Activated CD8-positive, alpha-beta T cell treated with anti-CD3 and anti-CD28 coated beads for 36 hours (primary cell): ENCODE measurements at regions not wholly inside any gene's neighbourhood (a gene's known extent, or its start where the extent isn't known, plus 50 kb on each side); places are given as distances from the start of the nearest gene placed in this dataset.

ENCODE experiments used
- ATAC-seq: fragments of 200-7000 bp; cut with Tn5 transposase; one replicate; pipeline ENCODE4 v1.10.0; 2021; ENCODE audit warnings: mild to moderate bottlenecking, moderate library complexity
- CTCF ChIA-PET: fragments of 350-600 bp; sonication (Branson Sonifier 250); formaldehyde crosslinking; loops from one replicate; lab custom pipeline; 2021; ENCODE audit warnings: antibody characterized with exemption; lab: Charles Lee
- POLR2A ChIA-PET: fragments of 350-600 bp; sonication (Branson Sonifier 250); formaldehyde crosslinking; loops from one replicate; lab custom pipeline; 2021; ENCODE audit warnings: antibody characterized with exemption; lab: Charles Lee
- DNase-seq: peaks from one replicate; pipeline ENCODE4 v3.0.0-alpha.2; 2020
- H3K27ac Mint-ChIP-seq: one replicate; pipeline ENCODE4 v1.8.0; 2021; ENCODE audit warnings: mild to moderate bottlenecking, mixed read lengths
- H3K27me3 Mint-ChIP-seq: one replicate; pipeline ENCODE4 v1.8.0; 2021; ENCODE audit warnings: mixed read lengths
- H3K36me3 Mint-ChIP-seq: one replicate; pipeline ENCODE4 v1.8.0; 2021; ENCODE audit warnings: low read depth, mixed read lengths
- H3K4me1 Mint-ChIP-seq: one replicate; pipeline ENCODE4 v1.8.0; 2021; ENCODE audit warnings: low read depth, mixed read lengths
- H3K4me3 Mint-ChIP-seq: one replicate; pipeline ENCODE4 v1.8.0; 2021; ENCODE audit warnings: mild to moderate bottlenecking, moderate library complexity, mixed read lengths
- H3K9me3 Mint-ChIP-seq: one replicate; pipeline ENCODE4 v1.8.0; 2021; ENCODE audit warnings: mixed read lengths
- CTCF ChIP-seq: fragments of 200-600 bp; IDR thresholded peaks from one replicate; pipeline ENCODE4 v1.8.0; 2022; ENCODE audit warnings: antibody characterized with exemption, mild to moderate bottlenecking
- intact Hi-C: fragments of 100-400 bp; cut with micrococcal nuclease; formaldehyde crosslinking; loops from one replicate; pipeline ENCODE4 v1.10.0; 2022

- no peaks in the 10 kb centered on the region for H3K4me1 Mint-ChIP-seq
- POLR2A ChIA-PET, result no interaction called here
- CTCF ChIA-PET, result no interaction called here
- no peak for ATAC-seq
- H3K27me3 Mint-ChIP-seq, result no peaks in the 10 kb centered on the region
- TF ChIP-seq CTCF, result no peak
- H3K36me3 Mint-ChIP-seq, result no peaks in the 10 kb centered on the region
- intact Hi-C loops, result no loop called here
- H3K4me3 Mint-ChIP-seq, result no peak overlapping the region
- H3K9me3 Mint-ChIP-seq, result no peaks in the 10 kb centered on the region
- H3K27ac Mint-ChIP-seq, result no peak overlapping the region
- DNase-seq, result no peak
These were observed 384.6 kb downstream of the BUD13 start for GRCh38 chr11:116388146-116388545.

DNA sequence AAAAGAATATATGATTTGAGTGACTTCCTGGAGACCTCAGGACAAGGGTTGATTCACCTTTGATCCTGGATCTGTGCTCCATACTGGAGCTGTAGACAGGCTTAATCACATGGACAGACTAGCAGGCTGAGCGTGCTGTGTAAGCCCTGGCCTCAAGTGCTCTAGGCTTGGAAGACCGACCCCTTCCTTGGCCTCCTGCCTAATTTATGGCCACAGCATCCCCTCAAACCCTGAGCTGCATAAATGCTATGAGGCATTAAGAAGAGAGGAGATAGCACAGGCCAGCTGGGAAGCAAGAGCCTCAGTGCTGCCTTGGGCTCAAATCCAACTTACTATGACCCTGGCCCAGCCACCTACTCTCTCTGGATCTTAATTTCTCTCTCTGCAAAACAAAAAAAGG lies 385.1 kb downstream of the BUD13 start:
- ChIA-PET POLR2A (no interaction called here), CTCF (no interaction called here)
- Mint-ChIP-seq H3K4me1 (no peaks in the 10 kb centered on the region), H3K27ac (no peak overlapping the region), H3K4me3 (no peak overlapping the region), H3K27me3 (no peaks in the 10 kb centered on the region), H3K9me3 (no peaks in the 10 kb centered on the region), H3K36me3 (no peaks in the 10 kb centered on the region)
- intact Hi-C loops, result no loop called here
- TF ChIP-seq CTCF, result no peak
- no peak for ATAC-seq
- no peak for DNase-seq

- H3K27me3 Mint-ChIP-seq, result no peaks in the 10 kb centered on the region
- ChIA-PET POLR2A (no interaction called here), CTCF (no interaction called here)
- no peak for DNase-seq
- H3K4me3 Mint-ChIP-seq, result no peak overlapping the region
- no peak for TF ChIP-seq CTCF
- no peak for ATAC-seq
- no peaks in the 10 kb centered on the region for H3K4me1 Mint-ChIP-seq
- no peaks in the 10 kb centered on the region for H3K9me3 Mint-ChIP-seq
- H3K36me3 Mint-ChIP-seq, result no peaks in the 10 kb centered on the region
- H3K27ac Mint-ChIP-seq, result no peak overlapping the region
- intact Hi-C loops, result no loop called here
These were observed 386.6 kb downstream of the BUD13 start for GRCh38 chr11:116386118-116386699.

DNA sequence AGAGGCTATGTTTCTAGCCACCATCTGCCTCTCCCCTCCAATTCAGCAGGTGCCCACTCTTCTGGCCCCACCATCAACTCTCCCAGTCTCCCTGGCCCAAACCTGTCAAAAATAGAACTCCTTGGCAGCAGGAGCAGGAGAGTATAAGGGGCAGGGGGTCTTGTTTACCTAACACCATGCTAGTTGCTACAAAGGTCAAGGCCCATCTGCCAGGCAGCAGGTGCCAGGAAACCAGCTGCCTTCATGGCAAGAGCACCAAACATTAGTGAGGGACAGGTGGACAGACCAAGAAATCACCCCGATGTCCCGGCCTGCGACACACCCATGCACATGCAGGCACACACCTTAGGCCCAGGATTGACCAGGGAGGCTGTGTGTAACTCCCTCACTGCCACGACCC lies 387.9 kb downstream of the BUD13 start:
- no peak for TF ChIP-seq CTCF
- H3K4me3 Mint-ChIP-seq, result no peak overlapping the region

GRCh38 chr11:116384407-116384806 lies 388.4 kb downstream of the BUD13 start:
- DNase-seq (no peak), ATAC-seq (no peak)
- no peak for TF ChIP-seq CTCF
- ChIA-PET POLR2A (no interaction called here), CTCF (no interaction called here)
- Mint-ChIP-seq H3K9me3 (no peaks in the 10 kb centered on the region), H3K27me3 (no peaks in the 10 kb centered on the region), H3K36me3 (no peaks in the 10 kb centered on the region), H3K4me1 (no peaks in the 10 kb centered on the region), H3K4me3 (no peak overlapping the region), H3K27ac (no peak overlapping the region)
- intact Hi-C loops, result no loop called here

More for the DNA sequence above, 387.9 kb downstream of the BUD13 start:
- CTCF ChIA-PET, result no interaction called here
- Mint-ChIP-seq H3K9me3 (no peaks in the 10 kb centered on the region), H3K36me3 (no peaks in the 10 kb centered on the region), H3K27ac (no peak overlapping the region), H3K27me3 (no peaks in the 10 kb centered on the region), H3K4me1 (no peaks in the 10 kb centered on the region)
- no peak for ATAC-seq
- POLR2A ChIA-PET, result no interaction called here
- DNase-seq, result no peak
- intact Hi-C loops, result no loop called here
